ENCODE measurements at regions not wholly inside any gene's neighbourhood (a gene's known extent, or its start where the extent isn't known, plus 50 kb on each side); places are given as distances from the start of the nearest gene placed in this dataset.

DNA sequence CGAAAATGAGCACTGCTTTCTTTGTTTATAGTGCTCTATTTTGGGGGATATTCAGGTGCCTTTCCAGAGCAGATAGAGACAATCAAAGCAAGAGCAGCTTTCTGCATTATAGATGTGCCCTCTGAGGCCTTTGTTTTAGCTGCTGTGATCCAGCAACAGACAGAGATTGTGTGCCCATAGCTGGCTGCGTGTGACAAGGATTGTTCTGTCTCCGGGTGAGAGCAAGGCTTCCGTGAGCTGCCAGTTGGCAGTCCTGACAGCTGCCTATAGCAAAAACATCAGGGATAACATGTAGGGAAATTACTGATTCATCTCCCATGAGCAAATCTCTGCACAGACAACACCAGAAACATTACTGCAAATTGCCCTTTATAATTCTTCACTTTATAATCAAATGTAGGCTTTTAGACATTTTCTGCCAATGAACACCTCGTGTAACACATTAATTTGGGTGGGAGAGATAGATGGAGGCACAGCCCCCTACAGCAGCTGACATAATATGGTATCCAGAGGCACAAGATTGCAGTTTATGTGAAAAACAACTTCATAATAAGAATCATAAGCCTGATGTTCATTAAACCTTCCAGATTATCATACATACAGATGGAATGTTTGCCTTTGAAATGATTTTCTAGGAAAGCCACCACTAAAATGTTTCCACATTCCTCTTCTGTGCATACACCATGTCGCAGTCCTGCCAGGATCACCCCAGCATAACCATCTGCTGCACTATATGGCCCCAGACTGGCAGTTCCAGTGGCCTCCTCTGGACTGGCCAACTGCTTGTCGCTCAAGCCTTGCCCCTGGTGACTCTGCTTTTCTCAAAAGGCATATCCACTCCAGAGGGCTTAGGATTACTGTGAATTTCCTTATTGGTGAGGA, 131.2 kb downstream of the TRIB2 start:
- CTCF ChIA-PET = no interaction called here
- POLR2A ChIA-PET = no interaction called here
- H3K36me3 ChIP-seq (ENCODE audit: control insufficient read depth in 2 of 2, insufficient read depth in 1 of 2, low read length in 2 of 2) = no peaks in the 10 kb centered on the region
- no peak overlapping the region for H3K27ac ChIP-seq (ENCODE audit: extremely low read depth, low read depth, low read length)
- no peaks in the 10 kb centered on the region for H3K9me3 ChIP-seq (ENCODE audit: control insufficient read depth, insufficient read depth, low read depth, low read length)
- TF ChIP-seq, protein P1, sequence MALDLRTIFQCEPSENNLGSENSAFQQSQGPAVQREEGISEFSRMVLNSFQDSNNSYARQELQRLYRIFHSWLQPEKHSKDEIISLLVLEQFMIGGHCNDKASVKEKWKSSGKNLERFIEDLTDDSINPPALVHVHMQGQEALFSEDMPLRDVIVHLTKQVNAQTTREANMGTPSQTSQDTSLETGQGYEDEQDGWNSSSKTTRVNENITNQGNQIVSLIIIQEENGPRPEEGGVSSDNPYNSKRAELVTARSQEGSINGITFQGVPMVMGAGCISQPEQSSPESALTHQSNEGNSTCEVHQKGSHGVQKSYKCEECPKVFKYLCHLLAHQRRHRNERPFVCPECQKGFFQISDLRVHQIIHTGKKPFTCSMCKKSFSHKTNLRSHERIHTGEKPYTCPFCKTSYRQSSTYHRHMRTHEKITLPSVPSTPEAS (tag by site-specific recombination; IDR thresholded peaks at IDR 0.05) = no peak
- no peak for TF ChIP-seq ZNF837 (tag by site-specific recombination; IDR thresholded peaks at IDR 0.05)
- no peak for TF ChIP-seq MZF1 (tag by site-specific recombination; IDR thresholded peaks at IDR 0.05; ENCODE audit: borderline replicate concordance)
- no peak for TF ChIP-seq ZNF274 (IDR thresholded peaks at IDR 0.05; ENCODE audit: low read length)
- TF ChIP-seq ZNF274 (tag by site-specific recombination; IDR thresholded peaks at IDR 0.05; ENCODE audit: borderline replicate concordance) = no peak
- no peak for TF ChIP-seq ZNF658 (tag by site-specific recombination; IDR thresholded peaks at IDR 0.05)
- TF ChIP-seq, protein P2, sequence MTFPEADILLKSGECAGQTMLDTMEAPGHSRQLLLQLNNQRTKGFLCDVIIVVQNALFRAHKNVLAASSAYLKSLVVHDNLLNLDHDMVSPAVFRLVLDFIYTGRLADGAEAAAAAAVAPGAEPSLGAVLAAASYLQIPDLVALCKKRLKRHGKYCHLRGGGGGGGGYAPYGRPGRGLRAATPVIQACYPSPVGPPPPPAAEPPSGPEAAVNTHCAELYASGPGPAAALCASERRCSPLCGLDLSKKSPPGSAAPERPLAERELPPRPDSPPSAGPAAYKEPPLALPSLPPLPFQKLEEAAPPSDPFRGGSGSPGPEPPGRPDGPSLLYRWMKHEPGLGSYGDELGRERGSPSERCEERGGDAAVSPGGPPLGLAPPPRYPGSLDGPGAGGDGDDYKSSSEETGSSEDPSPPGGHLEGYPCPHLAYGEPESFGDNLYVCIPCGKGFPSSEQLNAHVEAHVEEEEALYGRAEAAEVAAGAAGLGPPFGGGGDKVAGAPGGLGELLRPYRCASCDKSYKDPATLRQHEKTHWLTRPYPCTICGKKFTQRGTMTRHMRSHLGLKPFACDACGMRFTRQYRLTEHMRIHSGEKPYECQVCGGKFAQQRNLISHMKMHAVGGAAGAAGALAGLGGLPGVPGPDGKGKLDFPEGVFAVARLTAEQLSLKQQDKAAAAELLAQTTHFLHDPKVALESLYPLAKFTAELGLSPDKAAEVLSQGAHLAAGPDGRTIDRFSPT (tag by site-specific recombination; IDR thresholded peaks at IDR 0.05) = no peak
- TF ChIP-seq, protein P3, sequence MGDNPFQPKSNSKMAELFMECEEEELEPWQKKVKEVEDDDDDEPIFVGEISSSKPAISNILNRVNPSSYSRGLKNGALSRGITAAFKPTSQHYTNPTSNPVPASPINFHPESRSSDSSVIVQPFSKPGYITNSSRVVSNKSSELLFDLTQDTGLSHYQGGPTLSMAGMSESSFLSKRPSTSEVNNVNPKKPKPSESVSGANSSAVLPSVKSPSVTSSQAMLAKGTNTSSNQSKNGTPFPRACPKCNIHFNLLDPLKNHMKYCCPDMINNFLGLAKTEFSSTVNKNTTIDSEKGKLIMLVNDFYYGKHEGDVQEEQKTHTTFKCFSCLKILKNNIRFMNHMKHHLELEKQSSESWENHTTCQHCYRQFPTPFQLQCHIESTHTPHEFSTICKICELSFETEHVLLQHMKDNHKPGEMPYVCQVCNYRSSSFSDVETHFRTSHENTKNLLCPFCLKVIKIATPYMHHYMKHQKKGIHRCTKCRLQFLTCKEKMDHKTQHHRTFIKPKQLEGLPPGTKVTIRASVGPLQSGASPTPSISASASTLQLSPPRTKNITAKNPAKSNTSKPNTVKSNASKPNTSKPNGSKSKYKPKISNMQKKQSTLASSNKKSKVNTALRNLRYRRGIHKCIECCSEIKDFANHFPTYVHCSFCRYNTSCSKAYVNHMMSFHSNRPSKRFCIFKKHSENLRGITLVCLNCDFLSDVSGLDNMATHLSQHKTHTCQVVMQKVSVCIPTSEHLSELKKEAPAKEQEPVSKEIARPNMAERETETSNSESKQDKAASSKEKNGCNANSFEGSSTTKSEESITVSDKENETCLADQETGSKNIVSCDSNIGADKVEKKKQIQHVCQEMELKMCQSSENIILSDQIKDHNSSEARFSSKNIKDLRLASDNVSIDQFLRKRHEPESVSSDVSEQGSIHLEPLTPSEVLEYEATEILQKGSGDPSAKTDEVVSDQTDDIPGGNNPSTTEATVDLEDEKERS (tag by site-specific recombination; IDR thresholded peaks at IDR 0.05) = no peak
- TF ChIP-seq ZNF341 (tag by site-specific recombination; IDR thresholded peaks at IDR 0.05; ENCODE audit: low read depth) = no peak
- TF ChIP-seq ZNF530 (tag by site-specific recombination; IDR thresholded peaks at IDR 0.05; ENCODE audit: low read depth) = no peak
- no peak for TF ChIP-seq ZNF76 (tag by site-specific recombination; IDR thresholded peaks at IDR 0.05; ENCODE audit: borderline replicate concordance, low read depth)
- TF ChIP-seq KLF16 (tag by site-specific recombination; IDR thresholded peaks at IDR 0.05) = no peak
- no peak for TF ChIP-seq ZNF157 (tag by site-specific recombination; IDR thresholded peaks at IDR 0.05)
- no peak for TF ChIP-seq ZNF501 (tag by site-specific recombination; IDR thresholded peaks at IDR 0.05)
- TF ChIP-seq, protein P4, sequence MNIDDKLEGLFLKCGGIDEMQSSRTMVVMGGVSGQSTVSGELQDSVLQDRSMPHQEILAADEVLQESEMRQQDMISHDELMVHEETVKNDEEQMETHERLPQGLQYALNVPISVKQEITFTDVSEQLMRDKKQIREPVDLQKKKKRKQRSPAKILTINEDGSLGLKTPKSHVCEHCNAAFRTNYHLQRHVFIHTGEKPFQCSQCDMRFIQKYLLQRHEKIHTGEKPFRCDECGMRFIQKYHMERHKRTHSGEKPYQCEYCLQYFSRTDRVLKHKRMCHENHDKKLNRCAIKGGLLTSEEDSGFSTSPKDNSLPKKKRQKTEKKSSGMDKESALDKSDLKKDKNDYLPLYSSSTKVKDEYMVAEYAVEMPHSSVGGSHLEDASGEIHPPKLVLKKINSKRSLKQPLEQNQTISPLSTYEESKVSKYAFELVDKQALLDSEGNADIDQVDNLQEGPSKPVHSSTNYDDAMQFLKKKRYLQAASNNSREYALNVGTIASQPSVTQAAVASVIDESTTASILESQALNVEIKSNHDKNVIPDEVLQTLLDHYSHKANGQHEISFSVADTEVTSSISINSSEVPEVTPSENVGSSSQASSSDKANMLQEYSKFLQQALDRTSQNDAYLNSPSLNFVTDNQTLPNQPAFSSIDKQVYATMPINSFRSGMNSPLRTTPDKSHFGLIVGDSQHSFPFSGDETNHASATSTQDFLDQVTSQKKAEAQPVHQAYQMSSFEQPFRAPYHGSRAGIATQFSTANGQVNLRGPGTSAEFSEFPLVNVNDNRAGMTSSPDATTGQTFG (tag by site-specific recombination; IDR thresholded peaks at IDR 0.05; ENCODE audit: borderline replicate concordance) = no peak
- TF ChIP-seq ZNF391 (tag by site-specific recombination; IDR thresholded peaks at IDR 0.05; ENCODE audit: borderline replicate concordance, low read depth) = no peak
- TF ChIP-seq, protein P5, sequence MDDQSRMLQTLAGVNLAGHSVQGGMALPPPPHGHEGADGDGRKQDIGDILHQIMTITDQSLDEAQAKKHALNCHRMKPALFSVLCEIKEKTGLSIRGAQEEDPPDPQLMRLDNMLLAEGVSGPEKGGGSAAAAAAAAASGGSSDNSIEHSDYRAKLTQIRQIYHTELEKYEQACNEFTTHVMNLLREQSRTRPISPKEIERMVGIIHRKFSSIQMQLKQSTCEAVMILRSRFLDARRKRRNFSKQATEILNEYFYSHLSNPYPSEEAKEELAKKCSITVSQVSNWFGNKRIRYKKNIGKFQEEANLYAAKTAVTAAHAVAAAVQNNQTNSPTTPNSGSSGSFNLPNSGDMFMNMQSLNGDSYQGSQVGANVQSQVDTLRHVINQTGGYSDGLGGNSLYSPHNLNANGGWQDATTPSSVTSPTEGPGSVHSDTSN (CRISPR knock-in tag; IDR thresholded peaks at IDR 0.05) = no peak
- no peak for TF ChIP-seq ZNF354C (tag by site-specific recombination; IDR thresholded peaks at IDR 0.05; ENCODE audit: borderline replicate concordance, low read depth)
- no peak for TF ChIP-seq ZNF600 (tag by site-specific recombination; IDR thresholded peaks at IDR 0.05)
- no peak overlapping the region for H3K4me3 ChIP-seq (ENCODE audit: low read depth, low read length)
- no peaks in the 10 kb centered on the region for H3K4me1 ChIP-seq (ENCODE audit: control insufficient read depth, insufficient read depth, low read length)
